GM12874 (cell line): ENCODE measurements at regions not wholly inside any gene's neighbourhood (a gene's known extent, or its start where the extent isn't known, plus 50 kb on each side); places are given as distances from the start of the nearest gene placed in this dataset.

ENCODE experiments used
- TF ChIP-seq, protein P1 (sequence below): IDR thresholded peaks from 2 replicates; pipeline ENCODE4 v1.5.1; 2011; ENCODE audit warnings: low read depth, mild to moderate bottlenecking, control low read depth, low read length, moderate library complexity; ENCODE audit not compliant: insufficient read depth

- TF ChIP-seq, protein P1, sequence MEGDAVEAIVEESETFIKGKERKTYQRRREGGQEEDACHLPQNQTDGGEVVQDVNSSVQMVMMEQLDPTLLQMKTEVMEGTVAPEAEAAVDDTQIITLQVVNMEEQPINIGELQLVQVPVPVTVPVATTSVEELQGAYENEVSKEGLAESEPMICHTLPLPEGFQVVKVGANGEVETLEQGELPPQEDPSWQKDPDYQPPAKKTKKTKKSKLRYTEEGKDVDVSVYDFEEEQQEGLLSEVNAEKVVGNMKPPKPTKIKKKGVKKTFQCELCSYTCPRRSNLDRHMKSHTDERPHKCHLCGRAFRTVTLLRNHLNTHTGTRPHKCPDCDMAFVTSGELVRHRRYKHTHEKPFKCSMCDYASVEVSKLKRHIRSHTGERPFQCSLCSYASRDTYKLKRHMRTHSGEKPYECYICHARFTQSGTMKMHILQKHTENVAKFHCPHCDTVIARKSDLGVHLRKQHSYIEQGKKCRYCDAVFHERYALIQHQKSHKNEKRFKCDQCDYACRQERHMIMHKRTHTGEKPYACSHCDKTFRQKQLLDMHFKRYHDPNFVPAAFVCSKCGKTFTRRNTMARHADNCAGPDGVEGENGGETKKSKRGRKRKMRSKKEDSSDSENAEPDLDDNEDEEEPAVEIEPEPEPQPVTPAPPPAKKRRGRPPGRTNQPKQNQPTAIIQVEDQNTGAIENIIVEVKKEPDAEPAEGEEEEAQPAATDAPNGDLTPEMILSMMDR: no peak
Observed at GRCh38 chr2:192828947-192829346, 634.2 kb upstream of the TMEFF2 start.

GRCh38 chr2:192828175-192828574 lies 633.4 kb upstream of the TMEFF2 start:
- TF ChIP-seq, protein P1: no peak

GRCh38 chr2:192827735-192828134 lies 633.0 kb upstream of the TMEFF2 start:
- TF ChIP-seq, protein P1: no peak

DNA sequence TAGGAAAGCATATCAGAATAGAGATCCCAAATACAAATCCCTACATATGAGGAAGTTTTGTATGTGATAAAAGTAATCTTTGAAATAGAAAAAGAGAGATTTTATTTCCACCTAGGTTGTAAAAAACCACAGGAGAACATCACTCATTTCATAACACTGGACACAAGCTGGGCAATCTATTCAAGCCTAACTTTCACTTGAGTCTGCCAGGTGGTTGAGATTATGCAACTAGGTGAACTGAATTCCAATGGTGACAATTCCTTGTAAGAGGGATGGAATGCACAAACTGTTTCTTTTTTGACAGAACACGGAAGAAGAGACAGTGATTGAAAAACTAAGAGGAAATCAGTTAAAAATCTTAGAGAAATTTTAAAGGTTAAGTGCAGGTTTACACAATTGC lies 619.6 kb upstream of the TMEFF2 start:
- TF ChIP-seq, protein P1: no peak

DNA sequence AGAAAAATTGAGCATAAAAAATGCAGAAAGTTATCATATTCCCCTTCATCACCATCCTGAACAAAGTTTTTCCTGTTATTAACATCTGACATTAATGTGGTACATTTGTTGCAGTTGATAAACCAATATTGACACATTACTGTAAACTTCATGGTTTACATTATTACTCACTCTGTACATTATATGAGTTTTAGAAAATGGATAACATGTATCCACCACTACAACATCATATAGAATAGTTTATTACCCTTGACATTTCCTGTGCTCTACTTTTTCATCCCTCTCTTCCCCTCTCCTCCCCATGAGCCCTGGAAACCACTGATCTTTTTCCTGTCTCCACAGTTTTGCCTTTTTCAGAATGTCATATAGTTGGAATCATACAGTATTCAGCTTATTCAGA lies 618.6 kb upstream of the TMEFF2 start:
- TF ChIP-seq, protein P1: no peak

DNA sequence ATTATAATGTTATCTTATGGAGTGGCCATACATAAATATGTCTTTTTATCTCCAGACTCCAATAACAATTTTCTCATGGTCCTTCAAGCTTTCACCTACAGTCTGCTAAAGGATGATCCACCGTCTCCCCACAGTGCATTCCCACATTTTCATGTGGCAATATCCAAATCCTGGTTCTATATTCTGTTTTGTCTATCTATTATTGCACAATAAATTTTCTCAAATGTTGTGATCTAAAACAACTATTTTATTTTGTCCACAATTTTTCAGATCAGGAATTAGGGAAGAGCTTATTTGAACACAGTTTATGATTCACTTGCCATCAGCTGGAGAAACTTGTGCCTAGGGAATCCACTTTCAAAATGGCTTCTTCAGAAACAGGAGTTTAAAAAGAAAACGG lies 614.4 kb upstream of the TMEFF2 start:
- TF ChIP-seq, protein P1: no peak

- TF ChIP-seq, protein P1: no peak
Observed at GRCh38 chr2:192783643-192784042, 588.9 kb upstream of the TMEFF2 start.

GRCh38 chr2:192775459-192776262 lies 580.9 kb upstream of the TMEFF2 start:
- TF ChIP-seq, protein P1: no peak
